Limb (tissue), 2 donors: ENCODE measurements at regions not wholly inside any gene's neighbourhood (a gene's known extent, or its start where the extent isn't known, plus 50 kb on each side); places are given as distances from the start of the nearest gene placed in this dataset.
"Not testable (repeated sequence)": the region's sequence is repeated elsewhere in the genome, so short reads cannot be mapped to it uniquely, and the experiment has no call there.

Experiments
- DNase-seq, 2 donors: peaks; one replicate each; pipeline ENCODE4 v3.0.0-alpha.2; 2016; ENCODE audit errors: extremely low spot score in 2 of 2

DNA sequence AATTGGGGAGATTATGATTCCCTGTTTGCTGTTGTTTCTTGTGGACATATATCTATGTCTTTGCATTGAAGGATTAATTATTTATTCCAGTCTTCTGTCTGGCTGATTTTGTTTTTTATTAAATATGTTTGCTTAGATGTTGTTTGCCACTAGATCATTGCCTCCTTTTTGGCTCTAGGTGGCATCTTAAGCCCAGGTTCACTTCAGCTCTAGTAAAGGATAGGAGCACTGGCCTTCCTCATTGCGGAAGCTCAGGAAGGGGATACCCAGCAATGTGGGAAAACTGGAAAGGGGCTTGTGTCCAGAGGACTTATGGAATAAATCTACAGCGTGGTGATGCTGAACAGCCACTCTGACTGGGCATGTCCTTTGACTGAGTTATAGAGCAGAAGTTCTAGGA lies 821.6 kb downstream of the PDCD6IP start:
- DNase-seq, result no peak

- no peak for DNase-seq
Measured at GRCh38 chr3:34626699-34627098, 828.3 kb downstream of the PDCD6IP start.

- DNase-seq, result no peak
Measured at GRCh38 chr3:34634939-34635338, 836.5 kb downstream of the PDCD6IP start.

DNA sequence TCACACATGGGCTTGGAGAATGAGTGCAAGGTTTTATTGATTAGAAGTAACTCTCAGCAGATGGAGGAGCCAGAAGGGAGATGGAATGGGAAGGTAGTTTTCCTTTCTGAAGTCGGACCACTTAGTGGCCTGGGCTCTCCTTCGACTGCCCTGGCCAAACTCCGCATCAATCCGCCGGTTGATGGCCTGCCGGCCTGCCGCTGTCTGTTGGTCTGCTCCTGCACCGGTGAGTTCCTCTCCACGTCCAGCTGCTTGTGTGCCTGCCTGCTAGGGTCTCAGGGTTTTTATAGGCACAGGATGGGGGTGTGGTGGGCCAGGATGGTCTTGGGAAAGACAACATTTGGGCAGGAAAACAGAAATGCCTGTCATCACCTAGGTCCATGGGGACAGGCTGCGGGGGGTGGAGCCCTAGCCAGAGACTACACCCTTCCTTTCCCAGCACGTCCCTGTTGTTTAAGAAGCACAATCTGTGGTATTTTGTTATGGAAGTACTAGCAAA lies 837.0 kb downstream of the PDCD6IP start:
- no peak for DNase-seq

DNA sequence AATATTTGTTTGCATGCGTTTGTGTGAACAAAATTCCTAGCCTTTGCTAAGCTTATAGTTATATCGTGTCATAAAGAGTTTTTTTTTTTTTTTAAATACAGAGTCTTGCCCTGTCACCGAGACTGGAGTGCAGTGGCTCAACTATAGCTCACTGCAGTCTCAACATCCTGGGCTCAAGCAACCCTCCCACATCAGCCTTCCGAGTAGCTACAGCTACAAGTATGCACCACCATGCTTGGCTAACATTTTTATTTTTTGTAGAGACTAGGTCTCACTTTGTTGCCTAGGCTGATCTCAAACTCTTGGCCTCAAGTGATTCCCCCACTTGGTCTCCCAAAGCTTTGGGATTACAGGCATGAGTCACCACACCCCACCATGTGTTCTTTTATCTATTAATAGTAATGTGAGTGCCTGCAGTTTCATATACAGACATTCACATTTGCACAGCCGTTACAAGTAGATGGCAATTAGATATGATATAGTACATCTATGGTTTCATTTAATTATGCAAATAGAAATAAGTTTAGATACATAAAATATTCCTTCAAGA lies 848.6 kb downstream of the PDCD6IP start:
- DNase-seq, result no peak

GRCh38 chr3:34650131-34650530 lies 851.7 kb downstream of the PDCD6IP start:
- no peak for DNase-seq

DNA sequence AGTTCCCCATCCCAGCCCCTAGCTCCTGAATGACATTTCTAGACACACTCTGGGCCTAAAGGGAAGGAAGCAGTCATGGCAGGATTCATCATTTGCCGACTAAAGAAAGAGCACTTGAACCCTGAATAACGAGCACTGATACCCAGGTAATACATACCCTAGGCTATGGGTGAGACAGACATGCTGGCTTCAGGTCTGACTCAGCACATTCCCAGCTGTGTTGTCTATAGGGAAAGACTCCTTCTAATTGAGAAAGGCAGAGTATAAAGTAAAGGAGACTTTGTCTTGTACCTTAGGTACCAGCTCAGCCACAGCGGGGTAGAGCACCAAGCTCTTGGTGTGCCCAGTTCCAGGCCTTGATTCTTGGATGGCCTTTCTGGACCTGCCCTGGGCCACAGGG lies 870.5 kb downstream of the PDCD6IP start:
- no peak for DNase-seq

DNA sequence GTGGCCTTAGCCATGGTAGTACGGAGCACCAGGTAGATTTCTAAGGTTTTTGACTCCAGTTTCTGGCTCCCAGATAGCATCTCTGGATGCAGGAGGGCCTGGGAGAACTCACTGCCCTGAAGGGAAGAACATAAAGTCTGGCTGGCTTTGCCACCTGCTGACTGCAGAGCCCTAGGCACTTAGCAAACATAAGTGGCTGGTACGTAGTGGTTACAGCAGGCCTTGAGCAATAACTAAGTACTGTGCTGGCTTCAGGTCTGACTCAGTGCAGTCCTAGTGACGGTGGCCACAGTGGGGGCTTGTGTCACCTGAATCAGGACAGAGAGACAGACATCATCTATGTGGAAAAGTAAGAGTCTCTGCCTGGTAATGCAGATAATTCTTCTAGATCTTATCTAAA lies 871.1 kb downstream of the PDCD6IP start:
- DNase-seq, result no peak

DNA sequence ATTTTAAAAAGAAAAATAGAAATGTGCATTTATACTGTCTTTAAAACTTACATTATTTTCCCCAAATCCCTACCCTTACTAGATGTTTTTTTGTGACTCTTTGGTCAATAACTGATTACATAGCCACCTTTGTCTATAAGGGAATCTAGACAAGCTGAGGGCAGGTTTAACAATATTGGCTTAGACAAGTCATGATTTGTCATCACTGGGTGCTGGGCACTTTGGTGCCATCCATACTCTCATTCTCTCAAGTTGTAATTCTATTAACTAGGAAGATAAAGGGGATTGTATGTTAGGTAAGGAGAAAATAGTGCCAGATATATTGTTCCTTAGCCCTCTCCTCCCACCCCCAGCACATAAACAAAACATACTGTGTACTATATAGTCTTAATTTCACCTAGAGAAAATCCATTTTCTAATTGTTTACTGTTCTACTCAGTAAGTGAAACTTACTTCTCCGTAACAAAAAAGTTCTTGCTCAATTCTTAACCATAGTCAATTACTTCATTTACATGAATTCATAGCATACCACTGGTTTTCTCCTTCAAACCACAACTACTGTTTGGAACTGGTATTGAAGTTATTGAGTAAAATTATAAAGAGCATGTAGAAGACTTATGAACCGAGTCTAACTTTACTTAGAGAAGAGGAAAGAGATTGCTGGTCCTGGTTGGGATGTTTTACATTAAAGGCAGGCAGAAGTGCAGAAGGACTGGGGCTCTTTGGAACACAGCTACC lies 877.1 kb downstream of the PDCD6IP start:
- no peak for DNase-seq

DNA sequence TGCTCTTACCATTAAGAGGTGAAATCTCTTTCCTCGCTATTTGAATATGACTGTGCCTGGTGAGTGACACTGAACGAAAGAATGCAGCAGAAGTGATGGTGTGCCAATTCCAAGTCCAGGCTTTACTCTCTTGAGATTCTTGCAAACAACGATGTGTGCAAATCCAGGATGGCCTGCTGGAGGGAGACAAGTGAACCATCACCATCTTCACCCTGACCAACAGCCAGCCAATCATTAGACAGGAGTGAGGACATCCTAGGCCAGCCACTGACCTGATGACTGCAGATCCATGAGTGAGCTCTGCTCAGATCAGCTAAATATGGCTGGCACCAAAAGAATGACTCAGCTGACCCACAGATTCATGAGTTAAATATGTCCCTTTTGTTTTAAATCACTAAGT lies 878.0 kb downstream of the PDCD6IP start:
- no peak for DNase-seq

DNA sequence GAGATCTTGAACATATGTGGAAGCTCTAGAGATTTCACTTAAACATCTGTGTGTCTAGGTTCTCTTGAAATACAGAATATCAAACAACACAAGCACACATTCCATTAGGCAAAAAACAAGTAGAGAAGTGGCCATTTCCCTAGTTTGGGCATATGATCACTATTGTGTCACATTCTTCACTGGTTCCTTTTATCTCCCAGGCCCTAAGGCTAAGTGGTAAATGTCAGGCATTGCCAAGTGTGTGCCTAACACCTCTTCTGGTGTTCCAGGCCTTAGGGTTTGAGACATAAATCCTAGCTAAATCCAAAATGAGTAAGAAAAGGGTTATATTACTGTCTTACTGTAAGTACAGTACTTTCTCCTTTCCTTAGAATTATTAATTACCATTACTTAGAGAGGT lies 880.1 kb downstream of the PDCD6IP start:
- DNase-seq, result no peak

DNA sequence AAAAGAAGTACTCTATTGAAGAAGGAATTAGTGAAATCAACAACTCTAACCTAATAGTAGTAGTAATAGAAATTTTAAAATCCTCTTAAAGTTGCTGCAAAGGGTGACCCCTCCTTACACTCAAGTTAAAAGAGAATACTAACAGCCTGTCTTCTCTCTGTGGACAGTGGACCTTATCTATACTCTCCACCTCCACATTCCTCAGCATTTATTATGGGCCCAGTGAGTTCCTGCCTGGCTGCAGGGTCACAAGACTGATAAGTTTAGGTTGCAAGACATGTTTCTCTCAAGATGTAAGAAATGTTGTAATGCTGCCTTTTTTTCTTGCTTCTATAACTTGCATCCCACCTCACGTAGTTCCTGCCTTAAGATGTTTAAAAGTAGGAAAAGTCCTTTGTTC lies 880.6 kb downstream of the PDCD6IP start:
- not testable (repeated sequence) for DNase-seq

- peak; percentile 14 to 70 for DNase-seq
Measured at GRCh38 chr3:34683851-34684250, 885.4 kb downstream of the PDCD6IP start.

GRCh38 chr3:34686541-34686940 lies 888.1 kb downstream of the PDCD6IP start:
- DNase-seq, result no peak

DNA sequence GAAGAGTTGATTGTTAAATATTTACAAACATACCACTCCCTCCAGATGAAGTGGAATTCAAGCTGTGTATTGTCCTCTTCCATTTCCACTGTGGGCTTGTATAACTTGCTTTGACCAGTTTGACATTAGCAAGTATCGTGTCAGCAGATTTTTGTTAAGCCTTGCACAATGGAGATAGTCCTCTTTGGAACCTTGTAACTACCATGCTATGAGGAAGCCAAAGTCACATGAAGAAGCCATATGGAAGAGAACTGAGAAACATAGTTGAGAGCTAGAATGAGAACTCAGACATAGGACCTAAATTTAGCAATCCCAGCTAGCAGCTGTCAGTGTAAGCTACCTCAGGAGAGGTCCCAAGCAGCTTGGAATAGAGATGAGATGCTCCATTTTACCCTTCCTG lies 889.2 kb downstream of the PDCD6IP start:
- no peak for DNase-seq

DNA sequence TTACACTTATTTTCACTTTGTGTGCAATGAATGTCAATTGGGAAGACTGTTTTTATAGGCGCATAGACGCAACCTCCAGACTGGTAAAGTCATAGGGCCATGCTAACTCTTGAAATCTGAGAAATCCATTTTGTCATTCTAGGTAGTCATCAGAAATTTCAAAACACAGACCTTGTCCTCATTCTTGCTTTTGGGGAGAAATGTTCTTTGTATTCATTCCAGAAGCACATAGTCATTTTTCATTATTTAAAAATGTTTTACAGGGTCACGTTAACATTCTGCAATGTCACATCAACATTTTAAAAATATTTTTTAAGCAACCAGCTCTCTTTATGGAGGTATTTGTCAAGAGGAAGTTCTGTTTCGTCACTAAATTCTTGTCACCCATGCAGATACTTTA lies 898.4 kb downstream of the PDCD6IP start:
- no peak for DNase-seq

DNA sequence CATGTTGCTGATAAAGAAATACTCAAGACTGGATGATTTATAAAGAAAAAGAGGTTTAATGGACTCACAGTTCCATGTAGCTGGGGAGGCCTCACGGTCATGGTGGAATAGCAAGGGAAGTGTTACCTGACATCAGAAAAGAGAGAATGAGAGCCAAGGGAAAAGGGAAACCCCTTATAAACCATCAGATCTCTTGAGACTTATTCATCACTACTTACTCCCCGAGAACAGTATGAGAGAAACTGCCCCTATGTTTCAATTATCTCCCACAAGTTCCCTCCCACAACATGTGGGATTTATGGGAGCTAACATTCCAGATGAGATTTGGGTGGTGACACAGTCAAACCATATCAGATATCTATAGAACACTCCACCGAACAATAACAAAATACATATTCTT lies 904.6 kb downstream of the PDCD6IP start:
- no peak for DNase-seq

DNA sequence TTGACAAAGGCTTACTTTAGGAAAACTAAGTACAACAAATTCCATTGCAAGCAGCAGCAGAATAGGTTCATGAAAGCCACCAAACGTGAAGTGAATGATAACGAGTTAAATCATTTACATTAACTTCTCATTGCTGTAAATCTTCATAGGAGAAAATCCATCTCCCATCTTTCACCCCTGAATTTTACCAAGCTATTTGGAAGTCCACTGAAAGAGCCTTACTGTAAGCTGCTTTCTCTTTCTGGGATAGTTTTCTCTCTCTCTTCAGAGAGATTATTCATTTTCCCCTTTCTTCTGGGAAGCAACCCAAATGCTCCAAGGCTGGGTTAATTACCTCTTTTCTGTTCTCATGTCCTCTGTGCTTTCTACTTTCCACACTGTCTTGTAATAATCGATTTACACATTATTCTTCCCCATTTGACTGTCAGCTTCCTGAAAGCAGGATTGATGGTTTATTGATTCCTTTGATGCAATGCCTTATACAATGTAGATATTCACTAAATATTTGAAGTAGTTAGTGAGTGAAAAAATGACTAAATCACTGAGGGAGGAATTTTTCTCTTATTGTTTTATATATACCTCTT lies 914.3 kb upstream of the ARPP21 start:
- no peak for DNase-seq

GRCh38 chr3:34725774-34726173 lies 913.6 kb upstream of the ARPP21 start:
- DNase-seq, result no peak

DNA sequence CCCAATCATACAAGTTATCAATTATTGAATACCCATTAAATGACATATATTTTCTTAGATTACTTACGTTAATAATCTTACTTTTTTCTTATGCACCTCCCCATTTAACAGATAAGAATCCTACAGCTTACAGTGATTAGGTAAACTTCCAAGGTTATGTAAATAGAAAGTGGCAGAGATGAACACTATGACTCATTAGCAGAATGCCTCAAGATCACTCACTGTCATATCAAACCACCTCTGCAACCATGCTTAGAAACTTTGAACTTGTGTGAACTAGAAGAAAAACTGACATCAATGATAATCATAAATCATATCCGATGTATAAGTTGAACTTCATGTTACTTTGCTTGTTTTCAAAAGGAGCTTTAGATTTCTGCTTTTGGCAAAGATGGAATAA lies 911.6 kb upstream of the ARPP21 start:
- no peak for DNase-seq

- DNase-seq, result no peak
Measured at GRCh38 chr3:34742151-34742550, 897.2 kb upstream of the ARPP21 start.

DNA sequence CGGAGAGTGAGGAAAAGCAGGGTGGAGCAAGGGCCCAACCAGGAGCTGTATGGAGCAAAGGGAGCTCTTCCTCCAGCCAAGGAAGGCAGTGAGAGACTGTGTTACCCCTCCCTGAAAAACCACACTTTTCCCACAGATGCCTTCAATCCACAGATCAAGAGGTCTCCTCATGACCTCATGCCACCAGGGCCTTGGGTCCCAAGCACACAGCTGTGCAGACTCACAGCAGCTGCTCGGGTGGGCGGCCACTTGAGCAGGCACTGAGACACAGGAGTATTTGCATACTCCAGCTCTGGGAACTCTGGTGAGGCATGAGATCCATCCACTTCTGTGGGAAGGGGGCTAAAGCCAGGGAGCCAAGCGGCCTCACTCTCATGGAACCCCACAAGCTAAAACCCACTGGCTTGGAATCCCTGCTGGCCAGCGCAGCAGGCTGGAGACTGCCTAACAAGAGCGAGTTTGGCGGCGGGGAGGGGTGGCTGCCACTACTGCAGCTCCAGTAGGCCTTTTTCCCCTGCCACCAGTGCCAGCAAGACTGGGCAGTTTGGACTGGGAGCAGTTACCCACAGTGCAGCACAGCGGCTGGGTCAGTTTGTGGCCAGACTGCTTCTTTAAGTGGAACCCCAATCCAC lies 880.6 kb upstream of the ARPP21 start:
- no peak for DNase-seq

- no peak for DNase-seq
Measured at GRCh38 chr3:34777386-34777785, 861.9 kb upstream of the ARPP21 start.
